HG03432 (cell line): ENCODE measurements at regions not wholly inside any gene's neighbourhood (a gene's known extent, or its start where the extent isn't known, plus 50 kb on each side); places are given as distances from the start of the nearest gene placed in this dataset.

ENCODE experiments used
- ATAC-seq: cut with Tn5 transposase; IDR thresholded peaks from one replicate; pipeline ENCODE4 v1.9.1; 2021; ENCODE audit warnings: mild to moderate bottlenecking, moderate library complexity; ENCODE audit not compliant: unreplicated experiment

DNA sequence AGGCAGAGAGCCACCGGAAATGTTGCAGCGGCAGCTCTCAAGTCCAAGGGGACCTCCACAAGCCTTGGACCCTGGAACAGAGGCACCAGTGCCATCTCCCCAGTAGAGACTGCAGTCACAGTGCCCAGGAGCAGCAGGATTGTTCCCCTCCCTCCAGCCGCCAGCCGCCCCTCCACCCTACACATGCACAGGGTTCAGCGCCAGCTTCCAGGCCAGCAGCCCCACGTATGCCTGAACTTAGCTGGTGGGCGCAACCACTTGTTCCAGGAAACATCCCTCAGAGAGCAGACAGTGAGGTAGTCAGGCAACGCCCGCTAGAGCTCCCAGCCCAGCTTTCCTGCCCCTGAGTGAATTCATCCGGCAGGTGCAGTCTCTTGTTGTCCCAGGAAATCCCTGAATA, 1098.1 kb upstream of the NCAM2 start:
- ATAC-seq, result no peak

DNA sequence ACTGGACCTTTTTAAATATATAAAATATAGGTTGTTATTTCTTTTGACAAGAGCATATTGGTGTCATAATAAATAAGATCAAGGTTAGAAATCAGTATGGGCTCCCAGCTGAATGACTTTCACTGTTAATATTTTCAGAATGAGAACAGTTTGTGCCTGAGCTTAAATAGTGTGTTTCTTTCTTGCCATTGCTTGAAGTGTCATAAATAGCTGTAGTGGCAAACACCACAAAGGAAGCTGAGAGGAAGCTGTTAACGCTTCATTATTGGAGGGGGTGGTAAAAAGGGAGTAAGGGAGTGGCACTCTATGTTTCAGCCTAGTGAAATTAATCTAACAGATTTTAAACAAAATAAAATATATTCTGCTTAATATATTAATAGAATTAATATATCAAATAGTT, 1089.8 kb upstream of the NCAM2 start:
- no peak for ATAC-seq

DNA sequence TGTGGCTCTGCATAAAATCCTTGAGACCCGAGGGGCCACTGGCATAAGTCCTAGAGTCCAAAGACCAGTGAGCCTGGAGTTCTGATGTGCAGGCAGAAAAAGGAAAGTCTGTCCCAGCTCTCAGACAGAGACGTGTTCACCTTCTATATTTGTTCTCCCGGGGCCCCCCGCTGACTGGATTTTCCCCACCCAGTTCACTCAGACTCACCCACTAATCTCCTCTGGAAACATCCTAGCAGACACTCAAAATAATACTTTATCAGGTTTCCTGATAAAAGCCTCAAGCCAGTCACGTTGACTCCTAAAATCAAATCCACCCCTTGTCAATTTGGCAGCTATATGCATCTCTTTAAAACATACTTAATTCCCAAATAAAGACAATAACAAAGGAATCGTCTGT, 1084.2 kb upstream of the NCAM2 start:
- no peak for ATAC-seq

DNA sequence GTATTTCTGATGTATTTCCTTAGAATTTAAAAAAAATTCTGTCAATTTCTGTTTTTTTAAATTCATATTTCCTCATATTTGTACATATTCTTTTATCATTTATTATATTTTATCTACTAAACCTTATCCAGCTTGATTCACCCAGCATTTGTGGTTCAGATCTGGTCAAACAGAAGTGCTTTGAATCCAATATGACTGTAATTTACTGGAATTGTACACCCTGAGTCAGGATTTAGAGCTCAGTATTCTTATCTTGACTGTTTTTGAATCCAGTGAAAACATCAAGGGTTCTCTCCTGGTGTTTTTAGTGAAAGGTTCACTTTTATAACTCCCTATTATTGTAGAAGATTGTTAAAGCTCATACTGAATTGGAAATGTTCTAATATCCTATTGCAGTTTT, 1077.0 kb upstream of the NCAM2 start:
- no peak for ATAC-seq

DNA sequence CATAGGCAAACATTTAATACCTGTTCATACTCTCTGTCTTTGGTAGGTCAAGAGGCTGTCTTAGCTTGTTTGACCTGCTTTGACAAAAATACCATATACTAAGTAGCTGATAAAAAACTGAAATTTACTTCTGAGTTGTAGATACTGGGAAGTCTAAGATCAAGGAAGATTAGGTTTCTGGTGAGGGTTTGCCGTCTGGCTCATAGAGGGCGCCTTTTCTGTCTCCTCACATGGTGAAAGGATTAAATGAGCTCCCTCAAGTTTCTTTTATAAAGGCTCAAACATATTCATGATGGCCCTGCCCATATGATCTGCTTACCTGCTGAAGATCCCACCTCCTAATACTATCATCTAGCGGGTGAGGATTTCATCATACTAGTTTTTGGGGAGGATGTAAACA, 1076.1 kb upstream of the NCAM2 start:
- ATAC-seq, result no peak

DNA sequence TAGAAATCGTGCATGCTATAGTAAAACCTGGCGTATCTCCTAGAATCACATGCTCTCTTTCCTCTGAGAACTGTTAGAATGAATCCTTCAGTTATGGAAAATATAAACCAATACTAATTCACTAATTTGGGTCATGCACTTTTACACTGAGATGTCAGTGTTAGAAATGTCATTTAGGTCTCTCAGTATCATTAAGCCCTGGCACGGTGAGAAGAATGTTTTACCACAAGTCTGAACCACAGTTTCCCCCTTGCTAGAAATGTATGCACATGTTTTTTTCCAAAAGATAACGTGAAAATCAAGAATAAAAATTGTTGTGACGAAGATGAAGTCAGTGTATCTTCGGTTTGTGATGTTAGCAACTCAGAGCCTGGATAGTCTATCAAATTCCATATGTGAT, 1062.7 kb upstream of the NCAM2 start:
- ATAC-seq, result no peak

DNA sequence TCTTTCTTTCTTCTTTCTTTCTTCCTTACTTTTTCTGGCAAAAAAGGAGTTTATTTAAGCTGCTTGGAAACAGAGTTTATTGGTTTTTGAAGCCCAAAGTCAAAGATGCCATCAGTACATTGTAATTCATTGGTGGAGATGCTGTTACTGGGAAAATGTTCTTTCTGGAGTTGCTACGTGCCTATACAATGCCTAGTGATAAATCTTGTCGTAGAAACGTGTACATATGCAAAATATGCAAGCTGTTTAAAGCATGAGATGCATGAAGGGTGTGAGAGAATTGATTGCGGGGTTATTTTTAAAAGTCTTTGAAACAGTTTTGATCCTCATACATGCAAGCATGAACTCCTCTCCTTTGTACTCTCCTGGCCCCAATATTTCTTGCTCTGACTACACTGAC, 1060.6 kb upstream of the NCAM2 start:
- ATAC-seq, result no peak

DNA sequence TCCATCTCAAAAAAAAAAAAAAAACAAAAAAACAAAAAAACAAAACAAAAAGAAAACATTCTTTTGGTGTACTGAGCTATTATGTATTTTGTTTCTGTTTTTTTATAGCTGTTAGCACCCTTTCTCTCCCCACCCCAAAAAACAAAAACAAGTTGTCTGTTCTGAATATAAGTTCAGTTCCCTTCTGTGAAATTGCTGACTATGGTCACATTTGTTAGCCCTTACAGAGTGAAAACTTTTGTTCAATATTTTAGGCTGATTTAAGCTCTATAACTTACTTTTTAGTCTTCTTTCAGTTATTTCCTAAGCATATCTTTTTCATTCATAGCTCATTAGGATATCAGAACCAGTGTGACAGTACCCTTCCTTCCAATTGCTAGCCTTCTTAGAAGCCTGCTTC, 1056.6 kb upstream of the NCAM2 start:
- ATAC-seq, result no peak

DNA sequence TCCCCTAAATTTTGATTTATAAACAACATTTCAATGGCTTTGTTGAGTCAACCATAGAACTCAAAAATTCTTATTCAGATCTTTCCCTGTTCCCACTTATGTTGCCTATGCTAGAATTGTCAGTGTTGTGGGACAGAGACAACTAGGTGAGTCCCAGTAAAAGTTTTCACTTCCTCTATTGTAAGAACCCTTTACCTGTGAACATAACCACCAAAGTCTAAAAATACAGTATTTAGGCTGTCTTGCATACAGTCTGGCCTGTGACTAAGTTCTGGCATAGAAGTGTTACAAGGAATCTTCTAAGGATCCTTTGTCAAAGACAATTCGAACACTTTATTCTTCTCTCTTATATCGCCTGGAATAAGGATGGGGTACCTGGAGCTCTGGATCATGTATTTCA, 1047.9 kb upstream of the NCAM2 start:
- ATAC-seq, result peak; percentile 89

DNA sequence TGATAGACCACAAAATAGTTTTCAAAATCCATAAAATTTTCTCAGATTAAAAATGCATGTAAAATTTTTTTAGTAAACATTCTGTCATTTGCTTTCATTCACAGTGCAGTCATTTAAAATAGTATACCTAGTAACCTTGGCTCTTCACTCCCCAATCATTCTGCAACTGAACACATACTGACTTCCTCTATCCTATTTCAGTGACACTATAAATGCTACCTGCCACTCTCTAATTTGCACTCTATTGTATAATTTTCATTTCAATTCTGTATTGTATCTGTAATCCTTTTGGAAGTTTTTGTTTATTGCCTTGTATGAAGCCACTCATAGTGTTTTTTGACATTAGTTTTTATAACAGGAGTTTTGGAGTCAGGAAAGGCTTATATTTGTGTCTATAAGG, 1029.1 kb upstream of the NCAM2 start:
- ATAC-seq, result no peak

DNA sequence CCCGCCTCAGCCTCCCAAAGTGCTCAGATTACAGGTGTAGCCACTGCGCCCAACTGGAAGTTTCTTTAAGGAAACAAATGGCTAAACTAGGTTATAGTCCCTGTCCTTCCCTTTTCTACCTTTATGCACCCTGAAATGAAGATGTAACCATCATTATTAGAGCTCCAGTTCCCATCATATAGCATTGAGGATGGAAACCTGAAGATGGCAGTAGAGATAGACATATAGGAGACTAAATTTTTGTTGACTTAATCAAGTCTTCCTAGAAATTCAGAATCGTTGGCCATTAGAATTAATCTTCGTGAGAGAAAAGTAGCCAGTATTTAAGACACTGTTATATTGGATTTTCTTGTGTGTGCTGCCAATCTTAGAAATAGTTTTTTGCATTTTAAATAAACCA, 1016.3 kb upstream of the NCAM2 start:
- ATAC-seq, result no peak

DNA sequence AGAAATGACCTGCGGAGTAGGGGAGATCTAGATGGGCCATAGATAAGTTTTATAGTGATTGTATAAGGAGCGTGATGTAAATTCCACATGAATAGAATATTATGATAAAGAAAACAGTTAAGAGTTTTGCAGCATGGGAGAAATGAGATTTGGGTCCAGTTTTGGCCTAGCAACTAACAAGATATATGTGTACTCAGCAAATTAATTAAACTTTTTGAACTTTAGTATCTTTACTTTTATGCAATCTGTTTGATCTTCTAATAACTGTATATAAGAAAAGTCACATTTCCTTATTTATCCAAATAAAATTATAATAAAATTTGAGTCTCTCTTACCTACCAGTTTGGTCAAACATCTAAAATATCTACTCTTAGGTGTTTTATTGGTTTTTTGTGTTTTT, 1011.8 kb upstream of the NCAM2 start:
- ATAC-seq, result no peak

DNA sequence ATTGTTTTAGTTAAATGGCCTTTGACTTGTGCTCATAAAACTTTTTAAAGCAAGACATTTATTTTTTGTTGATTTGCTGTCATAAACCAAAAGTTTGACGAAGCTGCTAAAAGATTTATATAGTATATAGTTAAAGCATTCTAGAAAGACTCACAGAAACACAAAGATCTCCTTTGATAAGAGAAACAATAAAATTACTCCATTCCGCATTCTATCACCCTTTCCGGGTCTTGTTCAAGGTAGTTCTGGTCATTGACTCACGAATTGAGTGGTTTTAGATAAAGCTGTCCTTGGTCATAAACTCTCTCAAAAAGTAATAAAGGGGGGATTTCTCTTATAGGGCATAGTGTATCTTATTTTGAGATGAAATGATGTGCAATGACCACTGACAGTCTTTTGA, 1010.5 kb upstream of the NCAM2 start:
- no peak for ATAC-seq

DNA sequence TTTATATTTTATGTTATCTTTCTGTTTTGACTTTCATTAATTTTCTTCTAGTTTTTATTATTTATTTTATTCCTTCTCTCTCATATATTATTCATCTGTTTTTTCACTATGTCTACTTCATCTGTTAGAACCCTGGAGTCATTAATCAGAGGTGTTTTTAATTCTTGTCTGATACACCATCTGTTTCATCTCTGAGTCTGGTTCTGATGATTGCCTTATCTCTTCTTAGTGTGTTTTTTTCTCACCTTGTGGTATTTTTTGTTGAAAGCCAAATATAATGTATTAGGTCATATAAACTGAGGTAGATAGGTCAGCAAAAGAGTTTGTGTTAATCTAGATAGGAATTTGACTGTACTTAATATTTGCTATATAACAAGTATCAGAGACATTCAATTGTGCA, 1005.7 kb upstream of the NCAM2 start:
- no peak for ATAC-seq

DNA sequence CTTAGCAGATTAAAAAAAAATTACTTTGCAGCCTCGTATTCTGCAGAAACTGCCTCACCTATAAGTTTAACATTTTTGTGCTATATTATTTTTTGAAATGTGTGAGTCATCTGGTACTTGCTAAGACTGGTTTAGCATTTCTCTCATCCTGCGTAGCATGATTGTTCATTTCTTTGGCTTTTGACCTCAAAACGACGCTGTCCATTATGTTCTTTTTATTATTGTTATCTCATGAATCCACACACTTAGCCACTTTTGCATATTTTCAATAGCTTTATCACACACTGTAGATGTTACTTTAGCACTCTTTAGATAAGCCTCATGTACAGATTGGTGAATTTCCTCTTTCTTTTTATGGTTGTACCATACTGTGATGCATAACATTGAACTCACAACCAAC, 1004.9 kb upstream of the NCAM2 start:
- no peak for ATAC-seq

DNA sequence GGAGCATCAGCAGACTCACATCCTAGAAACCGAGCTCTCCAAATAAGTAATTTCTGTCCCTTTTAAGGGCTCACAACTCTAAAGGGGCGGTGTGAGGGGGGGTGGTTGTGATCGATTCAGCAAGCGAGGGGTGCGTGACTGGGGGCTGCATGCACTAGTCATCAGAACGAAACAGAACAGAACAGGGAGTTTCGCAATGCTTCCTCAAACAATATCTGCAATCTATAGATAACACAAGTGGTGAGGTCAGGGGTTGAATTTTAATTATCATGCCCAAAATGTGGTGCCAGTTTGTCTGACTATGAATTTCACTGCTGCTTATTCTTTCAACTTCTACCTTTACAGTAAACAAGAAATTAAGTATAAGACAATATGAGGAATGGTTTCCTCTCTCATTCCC, 1003.0 kb upstream of the NCAM2 start:
- ATAC-seq, result no peak

DNA sequence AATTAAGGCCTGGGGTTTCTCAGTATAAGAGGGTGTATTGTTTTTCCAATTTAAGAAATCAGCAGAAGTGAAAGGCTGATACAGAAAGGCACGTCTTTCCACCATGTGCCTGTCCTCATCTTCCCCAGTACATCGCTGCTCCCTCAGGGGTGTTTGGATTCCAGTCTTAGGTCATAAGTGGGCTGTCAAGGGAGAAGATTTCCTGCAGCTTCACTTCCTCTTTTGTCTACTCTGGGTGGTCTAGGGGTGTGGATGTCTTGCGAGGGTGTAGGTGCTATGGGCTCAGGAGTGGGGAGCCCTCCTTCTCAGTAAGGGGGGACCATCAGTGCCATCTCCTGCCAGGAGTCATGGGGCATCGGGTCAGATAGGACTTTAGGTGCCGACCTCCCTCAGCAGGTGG, 999.8 kb upstream of the NCAM2 start:
- no peak for ATAC-seq

DNA sequence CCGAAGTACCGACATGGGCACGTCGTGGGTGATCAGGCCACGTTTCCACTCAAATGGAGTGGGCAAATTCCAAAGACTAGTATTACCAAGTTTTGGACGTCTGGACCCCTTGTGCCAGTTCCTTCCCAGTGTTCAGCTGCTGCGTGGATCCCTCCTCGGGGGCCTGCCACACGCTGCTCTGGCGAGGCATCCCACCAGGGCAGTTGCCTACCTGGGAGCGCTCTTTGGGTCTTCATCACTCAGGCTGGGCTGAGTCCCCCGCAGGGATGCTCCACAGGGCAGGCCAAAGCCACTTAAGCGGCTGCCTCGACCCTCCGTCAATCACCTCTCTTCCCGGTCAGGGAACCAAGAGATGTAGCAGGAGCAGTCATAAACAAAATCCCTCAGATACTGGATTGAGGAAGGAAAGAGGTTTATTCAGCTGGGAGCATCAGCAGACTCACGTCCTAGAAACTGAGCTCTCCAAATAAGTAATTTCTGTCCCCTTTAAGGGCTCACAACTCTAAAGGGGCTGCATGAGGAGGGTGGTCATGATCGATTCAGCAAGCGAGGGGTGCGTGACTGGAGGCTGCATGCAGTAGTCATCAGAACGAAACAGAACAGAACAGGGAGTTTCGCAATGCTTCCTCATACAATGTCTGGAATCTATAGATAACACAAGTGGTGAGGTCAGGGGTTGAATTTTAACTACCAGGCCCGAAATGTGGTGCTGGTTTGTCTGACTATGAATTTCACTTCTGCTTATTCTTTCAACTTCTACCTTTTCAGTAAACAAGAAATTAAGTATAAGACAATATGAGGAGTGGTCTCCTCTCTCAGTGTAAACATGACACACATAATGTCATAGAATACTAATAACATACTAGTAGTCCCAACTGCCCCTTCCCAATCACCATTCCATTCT, 998.6 kb upstream of the NCAM2 start:
- ATAC-seq, result peak; percentile 87

DNA sequence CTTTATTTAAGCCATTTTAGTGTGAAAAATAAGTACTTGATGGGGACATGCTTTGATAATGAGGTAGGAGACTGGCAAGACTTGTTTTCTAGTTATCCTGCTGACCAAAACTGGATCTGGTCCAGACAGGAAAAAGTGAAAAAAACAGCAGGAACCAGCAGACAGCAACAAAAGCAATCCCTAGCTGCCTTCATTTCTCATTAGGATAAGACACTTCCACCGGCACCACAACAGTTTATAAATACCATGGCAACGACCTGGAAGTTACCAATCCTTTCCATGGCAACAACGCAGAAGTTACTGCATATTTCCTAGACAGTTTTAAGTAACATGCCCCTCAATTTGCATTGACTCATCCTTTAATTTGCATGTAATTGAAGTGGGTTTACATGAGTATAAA, 993.8 kb upstream of the NCAM2 start:
- no peak for ATAC-seq

DNA sequence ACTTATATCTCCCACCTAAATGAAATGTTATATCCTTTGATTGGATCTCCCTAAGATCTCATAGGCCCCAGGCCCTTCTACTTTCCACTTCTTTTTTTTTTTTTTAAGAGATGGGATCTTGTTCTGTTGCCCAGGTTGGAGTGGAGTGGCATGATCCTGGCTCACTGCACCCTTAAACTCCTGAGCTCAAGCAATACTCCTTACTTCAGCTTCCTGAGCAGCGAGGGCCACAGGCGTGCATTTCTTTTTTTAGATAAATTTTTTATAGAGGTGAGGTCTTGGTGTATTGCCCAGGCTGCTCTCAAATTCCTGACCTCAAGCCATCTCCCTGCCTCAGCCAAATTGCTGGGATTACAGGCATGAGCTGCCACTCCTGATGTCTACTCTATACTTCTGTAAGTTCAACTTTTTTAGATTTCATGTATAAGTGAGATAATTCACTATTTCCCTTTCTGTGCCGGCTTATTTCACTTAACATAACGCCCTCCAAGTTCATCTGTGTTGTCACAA, 987.5 kb upstream of the NCAM2 start:
- no peak for ATAC-seq

DNA sequence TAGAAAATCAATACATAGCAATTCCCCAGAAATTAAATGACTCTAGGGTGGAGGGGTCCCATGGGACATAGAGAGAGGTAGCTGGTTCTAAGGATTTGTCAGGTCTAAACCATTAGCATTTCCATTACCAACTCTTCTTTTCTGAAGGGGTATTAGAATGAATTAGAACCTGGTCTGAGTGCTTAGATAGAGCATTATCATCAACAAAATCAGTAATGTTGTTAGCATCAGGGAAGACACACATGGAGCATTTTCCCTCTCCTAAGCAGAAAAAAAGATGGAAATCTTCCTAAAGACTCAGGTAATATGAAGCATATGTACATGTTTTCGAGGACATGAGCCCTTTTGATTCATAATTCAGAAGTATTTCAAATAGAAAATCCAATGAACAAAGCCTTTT, 984.4 kb upstream of the NCAM2 start:
- no peak for ATAC-seq

DNA sequence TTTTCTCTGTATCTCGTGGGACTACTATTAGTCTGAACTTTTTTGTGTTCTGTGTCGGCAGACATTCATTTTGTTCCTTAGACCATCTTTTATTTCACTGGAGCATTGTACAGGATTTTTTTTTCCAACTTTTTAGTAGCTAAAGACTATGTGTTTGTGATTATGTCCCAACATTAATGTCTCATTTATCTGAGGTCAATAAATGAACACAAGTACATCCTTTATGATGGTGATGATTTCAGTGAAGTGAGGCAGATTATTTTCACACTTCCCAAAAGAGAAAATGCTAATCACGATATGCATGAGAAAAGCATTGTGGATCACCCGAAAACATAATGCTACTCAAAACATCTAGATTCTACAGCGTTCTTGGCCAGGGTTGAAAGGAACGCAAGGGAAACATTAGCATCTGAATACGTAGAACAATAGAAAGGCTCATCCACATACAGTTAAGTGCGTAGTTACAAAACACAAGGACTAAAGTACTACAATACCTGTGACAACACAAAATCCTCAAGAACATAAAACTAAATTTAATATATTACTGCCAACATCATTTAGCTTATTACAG, 981.7 kb upstream of the NCAM2 start:
- ATAC-seq, result no peak

DNA sequence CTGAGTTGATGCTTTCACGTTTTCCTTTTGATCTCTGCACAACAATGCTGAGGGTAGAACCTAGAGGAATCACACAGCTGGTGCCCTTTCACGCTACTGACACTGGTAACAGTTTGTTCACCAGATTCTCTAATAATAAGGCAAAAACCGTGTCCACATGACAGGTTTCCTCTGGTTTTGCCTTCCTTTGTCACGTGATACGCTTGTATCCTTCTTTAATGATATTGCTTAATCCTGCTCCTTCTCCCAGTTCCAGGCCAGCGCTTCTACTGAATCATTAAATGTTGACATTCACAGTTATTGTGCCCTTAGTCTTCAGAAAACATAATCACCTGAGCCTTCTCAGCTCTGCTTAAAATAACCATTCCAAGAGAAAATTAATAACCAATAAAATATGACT, 978.2 kb upstream of the NCAM2 start:
- ATAC-seq, result no peak
